CD14-positive monocyte (primary cell): ENCODE measurements at regions not wholly inside any gene's neighbourhood (a gene's known extent, or its start where the extent isn't known, plus 50 kb on each side); places are given as distances from the start of the nearest gene placed in this dataset.

Experiments
- DNase-seq, 3 donors: peaks; one replicate each; pipeline ENCODE4 v3.0.0-alpha.2; 2011 to 2022
- H2AFZ ChIP-seq: 2 replicates; pipeline ENCODE4 v1.6.0; 2012; ENCODE audit warnings: mild to moderate bottlenecking, low read depth, low read length, inconsistent platforms; ENCODE audit not compliant: insufficient read depth, poor library complexity, severe bottlenecking
- H3K27ac ChIP-seq, 2 donors: 1 replicate in 1 of 2; 2 replicates in 1 of 2; pipeline ENCODE4 v1.5.1; 2012 to 2013; ENCODE audit warnings: low read length in 2 of 2, control low read depth in 1 of 2, inconsistent platforms in 1 of 2, low read depth in 1 of 2, mild to moderate bottlenecking in 1 of 2
- H3K27me3 ChIP-seq, 2 donors: one replicate each; pipeline versions ENCODE4 v1.6.0 to v1.6.1; 2011 to 2013; ENCODE audit warnings: low read length in 2 of 2; ENCODE audit not compliant: control insufficient read depth in 2 of 2, insufficient read depth in 2 of 2
- H3K36me3 ChIP-seq, 2 donors: replicated peaks in 1 of 2; 1 replicate in 1 of 2; 2 replicates in 1 of 2; pipeline versions ENCODE4 v1.5.1 to v1.6.1; 2012 to 2013; ENCODE audit warnings: low read length in 2 of 2, control low read depth in 1 of 2, inconsistent platforms in 1 of 2, mild to moderate bottlenecking in 1 of 2; ENCODE audit not compliant: insufficient read depth in 2 of 2, control insufficient read depth in 1 of 2
- H3K4me1 ChIP-seq, 2 donors: 1 replicate in 1 of 2; 2 replicates in 1 of 2; pipeline versions ENCODE4 v1.5.1 to v1.6.1; 2012 to 2013; ENCODE audit warnings: low read length in 2 of 2, control low read depth in 1 of 2, inconsistent platforms in 1 of 2, mild to moderate bottlenecking in 1 of 2, moderate library complexity in 1 of 2; ENCODE audit not compliant: insufficient read depth in 2 of 2, control insufficient read depth in 1 of 2
- H3K4me2 ChIP-seq: replicated peaks from 2 replicates; pipeline ENCODE3; 2012; ENCODE audit warnings: low read length, moderate library complexity, mild to moderate bottlenecking; ENCODE audit not compliant: poor library complexity, severe bottlenecking; ENCODE audit errors: extremely low read depth
- H3K4me3 ChIP-seq, 3 experiments: fragments of 200-600 bp in 1 of 3; sonication (generic) in 1 of 3; replicated peaks in 1 of 3; 1 replicate in 2 of 3; 2 replicates in 1 of 3; pipeline ENCODE4 v1.5.1; 2011 to 2013; ENCODE audit warnings: low read length in 3 of 3, mild to moderate bottlenecking in 3 of 3, control low read depth in 2 of 3, low read depth in 2 of 3, inconsistent platforms in 1 of 3, moderate library complexity in 1 of 3
- H3K79me2 ChIP-seq: 2 replicates; pipeline ENCODE4 v1.6.0; 2012; ENCODE audit warnings: mild to moderate bottlenecking, control low read depth, inconsistent platforms, low read length, moderate library complexity; ENCODE audit not compliant: insufficient read depth
- H3K9ac ChIP-seq: 2 replicates; pipeline ENCODE4 v1.6.0; 2017; ENCODE audit warnings: low read length, mild to moderate bottlenecking; ENCODE audit not compliant: insufficient read depth, poor library complexity, severe bottlenecking
- H3K9me3 ChIP-seq, 2 donors: replicated peaks in 1 of 2; 1 replicate in 1 of 2; 2 replicates in 1 of 2; pipeline versions ENCODE4 v1.5.1 to v1.6.1; 2012 to 2013; ENCODE audit warnings: low read length in 2 of 2, control low read depth in 1 of 2; ENCODE audit not compliant: control insufficient read depth in 1 of 2, insufficient read depth in 1 of 2
- H4K20me1 ChIP-seq: 2 replicates; pipeline ENCODE4 v1.6.0; 2012; ENCODE audit warnings: mild to moderate bottlenecking, low read length, control low read depth, moderate library complexity; ENCODE audit not compliant: insufficient read depth
- H3K27ac Mint-ChIP-seq, 7 donors: one replicate each; pipeline ENCODE4 v1.8.0; 2020; ENCODE audit warnings: mild to moderate bottlenecking in 7 of 7, mixed read lengths in 7 of 7, moderate library complexity in 6 of 7, inconsistent platforms in 2 of 7
- H3K27me3 Mint-ChIP-seq, 3 donors: one replicate each; pipeline ENCODE4 v1.8.0; 2021 to 2022; ENCODE audit warnings: low read depth in 3 of 3, mild to moderate bottlenecking in 3 of 3, mixed read lengths in 3 of 3, moderate library complexity in 3 of 3, inconsistent platforms in 1 of 3
- H3K36me3 Mint-ChIP-seq, 2 donors: one replicate each; pipeline ENCODE4 v1.8.0; 2020; ENCODE audit warnings: mixed read lengths in 2 of 2, inconsistent platforms in 1 of 2, mild to moderate bottlenecking in 1 of 2
- H3K4me1 Mint-ChIP-seq: one replicate; pipeline ENCODE4 v1.8.0; 2020; ENCODE audit warnings: mild to moderate bottlenecking, mixed read lengths
- H3K4me3 Mint-ChIP-seq, 2 donors: one replicate each; pipeline ENCODE4 v1.8.0; 2020; ENCODE audit warnings: mild to moderate bottlenecking in 2 of 2, mixed read lengths in 2 of 2, moderate library complexity in 1 of 2
- H3K9me3 Mint-ChIP-seq, 7 donors: one replicate each; pipeline ENCODE4 v1.8.0; 2020 to 2022; ENCODE audit warnings: mixed read lengths in 7 of 7, mild to moderate bottlenecking in 6 of 7, moderate library complexity in 6 of 7, inconsistent platforms in 2 of 7
- WGBS: methylation state at CpG from one replicate; pipeline ENCODE4 v1.1.5; 2013; ENCODE audit warnings: missing lambda C conversion rate; ENCODE audit not compliant: insufficient coverage; 5-methylcytosine and 5-hydroxymethylcytosine counted together
- intact Hi-C, 2 donors: fragments of 100-400 bp; cut with micrococcal nuclease; formaldehyde crosslinking; loops; one replicate each; pipeline versions ENCODE4 v1.15.0 to v1.15.1; 2023
- TF ChIP-seq, protein P1 (sequence below): fragments of 200-600 bp; IDR thresholded peaks from one replicate; pipeline ENCODE4 v1.8.0; 2022; ENCODE audit warnings: antibody characterized with exemption, mild to moderate bottlenecking

DNA sequence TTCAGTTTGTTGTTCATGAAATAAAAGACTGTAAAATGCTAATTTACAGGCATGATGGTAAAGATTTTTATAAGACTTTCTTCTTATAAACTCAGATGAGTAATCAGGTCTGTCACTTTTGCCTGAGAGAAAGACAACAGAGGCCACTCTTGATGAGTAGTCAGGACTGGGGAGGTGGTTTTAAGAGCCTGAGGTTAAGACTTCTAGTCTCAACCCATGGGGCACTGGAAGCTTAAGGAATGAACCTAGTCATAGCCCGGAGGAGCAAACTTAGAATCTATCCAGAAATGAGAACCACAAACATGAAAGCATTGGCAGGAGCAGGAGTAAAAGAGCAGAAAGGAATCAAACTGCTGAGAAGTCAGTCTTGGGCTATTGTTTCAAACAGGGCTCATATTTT lies 846.3 kb upstream of the ARPP21 start:
- Mint-ChIP-seq H3K4me1 (no peaks in the 10 kb centered on the region), H3K9me3 (peaks cover 1 to 11% (median 5%) of the 10 kb centered on the region in 7 donors), H3K36me3 (no peaks in the 10 kb centered on the region), H3K27ac (no peak overlapping the region), H3K27me3 (peaks cover under 1 to 4% (median 2%) of the 10 kb centered on the region in 3 donors), H3K4me3 (no peak overlapping the region)
- DNase-seq = no peak
- H3K4me2 ChIP-seq = no peak overlapping the region
- H4K20me1 ChIP-seq = no peaks in the 10 kb centered on the region
- H3K9ac ChIP-seq = no peak overlapping the region
- intact Hi-C loops = no loop called here
- H3K27me3 ChIP-seq = no peaks in the 10 kb centered on the region
- peaks cover 0 to 4% of the 10 kb centered on the region in 2 donors for H3K9me3 ChIP-seq
- H3K27ac ChIP-seq = no peak overlapping the region
- H3K36me3 ChIP-seq = no peaks in the 10 kb centered on the region
- H3K4me1 ChIP-seq = no peaks in the 10 kb centered on the region
- no peaks in the 10 kb centered on the region for H3K79me2 ChIP-seq
- no peak overlapping the region for H3K4me3 ChIP-seq
- WGBS = 100% methylated on average over 1 of the region's 1 CpG
- TF ChIP-seq, protein P1, sequence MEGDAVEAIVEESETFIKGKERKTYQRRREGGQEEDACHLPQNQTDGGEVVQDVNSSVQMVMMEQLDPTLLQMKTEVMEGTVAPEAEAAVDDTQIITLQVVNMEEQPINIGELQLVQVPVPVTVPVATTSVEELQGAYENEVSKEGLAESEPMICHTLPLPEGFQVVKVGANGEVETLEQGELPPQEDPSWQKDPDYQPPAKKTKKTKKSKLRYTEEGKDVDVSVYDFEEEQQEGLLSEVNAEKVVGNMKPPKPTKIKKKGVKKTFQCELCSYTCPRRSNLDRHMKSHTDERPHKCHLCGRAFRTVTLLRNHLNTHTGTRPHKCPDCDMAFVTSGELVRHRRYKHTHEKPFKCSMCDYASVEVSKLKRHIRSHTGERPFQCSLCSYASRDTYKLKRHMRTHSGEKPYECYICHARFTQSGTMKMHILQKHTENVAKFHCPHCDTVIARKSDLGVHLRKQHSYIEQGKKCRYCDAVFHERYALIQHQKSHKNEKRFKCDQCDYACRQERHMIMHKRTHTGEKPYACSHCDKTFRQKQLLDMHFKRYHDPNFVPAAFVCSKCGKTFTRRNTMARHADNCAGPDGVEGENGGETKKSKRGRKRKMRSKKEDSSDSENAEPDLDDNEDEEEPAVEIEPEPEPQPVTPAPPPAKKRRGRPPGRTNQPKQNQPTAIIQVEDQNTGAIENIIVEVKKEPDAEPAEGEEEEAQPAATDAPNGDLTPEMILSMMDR = no peak
- H2AFZ ChIP-seq = no peak overlapping the region

DNA sequence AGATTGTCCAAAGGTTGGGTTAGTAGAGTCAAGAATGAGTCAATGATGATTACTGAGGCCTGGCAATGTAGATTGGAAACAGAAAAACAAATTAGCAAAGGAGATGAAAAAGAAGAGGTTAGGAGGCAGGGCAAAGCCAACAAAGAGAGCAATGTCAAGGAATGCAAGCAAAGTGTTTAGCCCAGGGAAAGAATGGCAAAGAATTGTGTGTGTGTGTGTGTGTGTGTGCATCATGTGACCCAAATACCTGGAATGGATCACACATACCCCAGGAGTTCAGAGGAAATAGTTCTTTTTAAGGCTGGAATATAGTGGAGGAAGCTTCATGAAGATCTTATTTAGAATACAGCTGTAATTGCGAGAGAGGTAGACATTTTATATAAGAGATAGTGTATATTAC lies 831.7 kb upstream of the ARPP21 start:
- WGBS = no CpG with 5 or more reads among the region's 1 CpG
- H3K79me2 ChIP-seq = no peaks in the 10 kb centered on the region
- Mint-ChIP-seq H3K4me1 (no peaks in the 10 kb centered on the region), H3K27me3 (no peaks in the 10 kb centered on the region), H3K9me3 (peaks cover 0 to 9% (median 4%) of the 10 kb centered on the region in 7 donors), H3K4me3 (no peak overlapping the region), H3K27ac (no peak overlapping the region), H3K36me3 (no peaks in the 10 kb centered on the region)
- intact Hi-C loops = no loop called here
- H3K9me3 ChIP-seq = peaks cover 7% of the 10 kb centered on the region in 2 donors
- H3K36me3 ChIP-seq = no peaks in the 10 kb centered on the region
- H3K4me3 ChIP-seq = no peak overlapping the region
- H3K9ac ChIP-seq = no peak overlapping the region
- no peak overlapping the region for H3K4me2 ChIP-seq
- no peaks in the 10 kb centered on the region for H3K27me3 ChIP-seq
- H4K20me1 ChIP-seq = no peaks in the 10 kb centered on the region
- H3K27ac ChIP-seq = no peak overlapping the region
- TF ChIP-seq, protein P1 = no peak
- DNase-seq = no peak
- H2AFZ ChIP-seq = no peak overlapping the region
- no peaks in the 10 kb centered on the region for H3K4me1 ChIP-seq
